Lung (tissue), 11 donors: ENCODE measurements at regions not wholly inside any gene's neighbourhood (a gene's known extent, or its start where the extent isn't known, plus 50 kb on each side); places are given as distances from the start of the nearest gene placed in this dataset.
"Not testable (repeated sequence)": the region's sequence is repeated elsewhere in the genome, so short reads cannot be mapped to it uniquely, and the experiment has no call there.

Experiments used
- ATAC-seq: fragments of 200-7000 bp; cut with Tn5 transposase; one replicate; pipeline ENCODE4 v1.9.1; 2020; ENCODE audit warnings: moderate number of reproducible peaks; ENCODE audit not compliant: insufficient read depth, low FRiP score
- DNase-seq, 3 donors: peaks; one replicate each; pipeline ENCODE4 v3.0.0-alpha.2; 2013 to 2017
- H3K27ac ChIP-seq, 2 donors: one replicate each; pipeline ENCODE4 v1.5.1; 2013; ENCODE audit warnings: mild to moderate bottlenecking in 2 of 2, moderate library complexity in 2 of 2, control low read depth in 1 of 2, inconsistent platforms in 1 of 2, low read depth in 1 of 2, low read length in 1 of 2
- H3K27me3 ChIP-seq, 3 donors: one replicate each; pipeline ENCODE4 v1.5.1; 2013; ENCODE audit warnings: low read length in 2 of 3; ENCODE audit not compliant: control insufficient read depth in 3 of 3, insufficient read depth in 3 of 3
- H3K36me3 ChIP-seq, 4 donors: one replicate each; pipeline ENCODE4 v1.5.1; 2013; ENCODE audit warnings: low read length in 4 of 4, mild to moderate bottlenecking in 1 of 4, moderate library complexity in 1 of 4; ENCODE audit not compliant: control insufficient read depth in 4 of 4, insufficient read depth in 4 of 4
- H3K4me1 ChIP-seq, 5 donors: one replicate each; pipeline ENCODE4 v1.5.1; 2013; ENCODE audit warnings: low read length in 5 of 5, mild to moderate bottlenecking in 2 of 5, moderate library complexity in 1 of 5; ENCODE audit not compliant: control insufficient read depth in 5 of 5, insufficient read depth in 5 of 5
- H3K4me3 ChIP-seq: one replicate; pipeline ENCODE4 v1.5.1; 2013; ENCODE audit warnings: mild to moderate bottlenecking, control low read depth, moderate library complexity
- H3K9ac ChIP-seq, 2 donors: one replicate each; pipeline ENCODE4 v1.5.1; 2013; ENCODE audit warnings: low read length in 2 of 2, control low read depth in 1 of 2; ENCODE audit not compliant: insufficient read depth in 1 of 2
- H3K9me3 ChIP-seq, 4 donors: one replicate each; pipeline ENCODE4 v1.5.1; 2013; ENCODE audit warnings: low read length in 3 of 4, mild to moderate bottlenecking in 1 of 4, moderate library complexity in 1 of 4; ENCODE audit not compliant: control insufficient read depth in 4 of 4, insufficient read depth in 3 of 4
- WGBS, 2 donors: extraction: QIAGEN DNeasy Blood & Tissue Kit; methylation state at CpG; one replicate each; pipeline ENCODE4 v1.1.7; 2013; 5-methylcytosine and 5-hydroxymethylcytosine counted together
- TF ChIP-seq, protein P1 (sequence below): IDR thresholded peaks from 2 replicates; pipeline ENCODE4 v1.5.1; 2012; ENCODE audit warnings: mild to moderate bottlenecking; ENCODE audit errors: control extremely low read depth, extremely low read depth
- donor health status: control.
- donor health status: control.
- donor health status: Bipolar disorder and iron deficiency.
- donor health status: healthy.
- donor health status: DM: yes; HTN: yes; CAD: no.

- Histone ChIP-seq H3K27ac (no peak overlapping the region), H3K9me3 (no peaks in the 10 kb centered on the region), H3K27me3 (no peaks in the 10 kb centered on the region), H3K4me1 (no peaks in the 10 kb centered on the region), H3K36me3 (no peaks in the 10 kb centered on the region), H3K4me3 (no peak overlapping the region), H3K9ac (no peak overlapping the region)
- TF ChIP-seq, protein P1, sequence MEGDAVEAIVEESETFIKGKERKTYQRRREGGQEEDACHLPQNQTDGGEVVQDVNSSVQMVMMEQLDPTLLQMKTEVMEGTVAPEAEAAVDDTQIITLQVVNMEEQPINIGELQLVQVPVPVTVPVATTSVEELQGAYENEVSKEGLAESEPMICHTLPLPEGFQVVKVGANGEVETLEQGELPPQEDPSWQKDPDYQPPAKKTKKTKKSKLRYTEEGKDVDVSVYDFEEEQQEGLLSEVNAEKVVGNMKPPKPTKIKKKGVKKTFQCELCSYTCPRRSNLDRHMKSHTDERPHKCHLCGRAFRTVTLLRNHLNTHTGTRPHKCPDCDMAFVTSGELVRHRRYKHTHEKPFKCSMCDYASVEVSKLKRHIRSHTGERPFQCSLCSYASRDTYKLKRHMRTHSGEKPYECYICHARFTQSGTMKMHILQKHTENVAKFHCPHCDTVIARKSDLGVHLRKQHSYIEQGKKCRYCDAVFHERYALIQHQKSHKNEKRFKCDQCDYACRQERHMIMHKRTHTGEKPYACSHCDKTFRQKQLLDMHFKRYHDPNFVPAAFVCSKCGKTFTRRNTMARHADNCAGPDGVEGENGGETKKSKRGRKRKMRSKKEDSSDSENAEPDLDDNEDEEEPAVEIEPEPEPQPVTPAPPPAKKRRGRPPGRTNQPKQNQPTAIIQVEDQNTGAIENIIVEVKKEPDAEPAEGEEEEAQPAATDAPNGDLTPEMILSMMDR, result no peak
- 73 to 80% methylated on average over 2 of the region's 2 CpGs for WGBS, 2 donors
- DNase-seq (no peak), ATAC-seq (no peak)
Measured at GRCh38 chr7:83739527-83739926, 90.6 kb upstream of the SEMA3E start.

GRCh38 chr7:83738291-83738835 lies 89.4 kb upstream of the SEMA3E start:
- no peak overlapping the region for H3K27ac ChIP-seq
- H3K27me3 ChIP-seq, result no peaks in the 10 kb centered on the region
- no peaks in the 10 kb centered on the region for H3K4me1 ChIP-seq
- no peak for ATAC-seq
- no peaks in the 10 kb centered on the region for H3K36me3 ChIP-seq
- WGBS, 2 donors, result 44 to 52% methylated on average over 3 of the region's 3 CpGs
- H3K9ac ChIP-seq, result no peak overlapping the region
- TF ChIP-seq, protein P1, result no peak
- DNase-seq, result no peak
- no peaks in the 10 kb centered on the region for H3K9me3 ChIP-seq
- H3K4me3 ChIP-seq, result no peak overlapping the region

DNA sequence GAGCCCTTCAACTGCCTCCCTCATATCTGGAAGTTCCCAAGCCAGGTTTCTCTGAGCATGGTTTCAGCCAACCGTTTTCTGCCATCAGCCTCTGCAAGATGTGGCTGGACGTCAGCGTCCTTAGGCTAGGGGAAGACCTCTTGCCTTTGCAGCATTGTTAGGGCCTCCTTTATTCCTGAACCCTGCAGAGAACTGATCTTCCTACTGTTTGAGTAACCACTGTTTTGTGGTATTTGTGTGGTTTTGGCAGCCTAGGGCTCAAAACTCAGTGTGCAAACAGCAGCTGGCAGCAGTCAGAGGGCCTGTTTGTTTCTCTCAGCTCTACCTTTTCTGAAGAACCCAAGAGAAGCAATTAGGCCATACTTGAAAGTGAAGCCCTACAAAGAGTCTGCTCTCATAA lies 83.4 kb upstream of the SEMA3E start:
- TF ChIP-seq, protein P1, result no peak
- 76 to 90% methylated on average over 3 of the region's 3 CpGs for WGBS, 2 donors
- Histone ChIP-seq H3K36me3 (no peaks in the 10 kb centered on the region), H3K4me1 (no peaks in the 10 kb centered on the region), H3K9ac (no peak overlapping the region), H3K27me3 (no peaks in the 10 kb centered on the region), H3K4me3 (no peak overlapping the region), H3K9me3 (no peaks in the 10 kb centered on the region), H3K27ac (no peak overlapping the region)
- no peak for ATAC-seq
- DNase-seq, result peak in 1 of 3 donors; percentile 3

- ATAC-seq, result no peak
- DNase-seq, result no peak
Measured at GRCh38 chr7:83731154-83731553, 82.2 kb upstream of the SEMA3E start.

GRCh38 chr7:83716923-83717322 lies 68.0 kb upstream of the SEMA3E start:
- H3K36me3 ChIP-seq, H3K4me3 ChIP-seq, H3K27ac ChIP-seq, H3K9ac ChIP-seq, H3K4me1 ChIP-seq, H3K9me3 ChIP-seq, ATAC-seq, H3K27me3 ChIP-seq, DNase-seq: not testable (repeated sequence)
- WGBS, 2 donors, result 88 to 95% methylated on average over 6 of the region's 6 CpGs

More at GRCh38 chr7:83731154-83731553, 82.2 kb upstream of the SEMA3E start:
- TF ChIP-seq, protein P1, result no peak
- Histone ChIP-seq H3K36me3 (no peaks in the 10 kb centered on the region), H3K4me1 (no peaks in the 10 kb centered on the region), H3K4me3 (no peak overlapping the region), H3K9ac (no peak overlapping the region), H3K27ac (no peak overlapping the region), H3K27me3 (no peaks in the 10 kb centered on the region), H3K9me3 (no peaks in the 10 kb centered on the region)
